Suprapubic skin (tissue), 4 donors: ENCODE measurements at regions not wholly inside any gene's neighbourhood (a gene's known extent, or its start where the extent isn't known, plus 50 kb on each side); places are given as distances from the start of the nearest gene placed in this dataset.

Experiments
- CTCF ChIP-seq, 2 donors: fragments of 200-600 bp in 1 of 2; fragments of 450-650 bp in 1 of 2; sonication (generic) in 1 of 2; IDR thresholded peaks; one replicate each; pipeline ENCODE4 v1.5.1; 2016 to 2019; ENCODE audit warnings: antibody characterized with exemption in 2 of 2, mild to moderate bottlenecking in 1 of 2, moderate library complexity in 1 of 2
- POLR2A ChIP-seq, 2 donors: fragments of 450-650 bp; IDR thresholded peaks; one replicate each; pipeline ENCODE4 v1.6.1; 2017; ENCODE audit warnings: antibody characterized with exemption in 2 of 2, mild to moderate bottlenecking in 2 of 2, moderate library complexity in 2 of 2
- POLR2AphosphoS5 ChIP-seq, 3 donors: sonication (generic); formaldehyde crosslinking; IDR thresholded peaks; one replicate each; pipeline ENCODE4 v1.6.1; 2017; ENCODE audit warnings: antibody characterized with exemption in 3 of 3

GRCh38 chr18:27619090-27619772 lies 434.1 kb upstream of the CHST9 start:
- no peak for TF ChIP-seq CTCF (IDR thresholded peaks at IDR 0.05)
- TF ChIP-seq POLR2AphosphoS5 (IDR thresholded peaks at IDR 0.05), result no peak
- no peak for TF ChIP-seq POLR2A (IDR thresholded peaks at IDR 0.05)
